Smooth muscle cell (in vitro differentiated cells): ENCODE measurements at regions not wholly inside any gene's neighbourhood (a gene's known extent, or its start where the extent isn't known, plus 50 kb on each side); places are given as distances from the start of the nearest gene placed in this dataset.

Experiments used
- DNase-seq: peaks from one replicate; lab custom pipeline; 2025; ENCODE audit not compliant: unreplicated experiment; lab: John Stamatoyannopoulos, UW
- H2AFZ ChIP-seq: fragments of 200-600 bp; sonication (generic); 2 replicates; pipeline ENCODE4 v1.6.0; 2016; ENCODE audit warnings: antibody characterized with exemption, low read depth, mild to moderate bottlenecking
- H3F3A ChIP-seq: fragments of 200-600 bp; sonication (generic); 2 replicates; pipeline ENCODE4 v1.6.0; 2017; ENCODE audit warnings: antibody characterized with exemption, low read depth
- H3K27ac ChIP-seq: fragments of 200-600 bp; sonication (generic); 2 replicates; pipeline ENCODE4 v1.5.1; 2016; ENCODE audit warnings: low read depth, mild to moderate bottlenecking
- H3K27me3 ChIP-seq: fragments of 200-600 bp; sonication (generic); 2 replicates; pipeline ENCODE4 v1.6.1; 2016; ENCODE audit warnings: low read depth, mild to moderate bottlenecking
- H3K36me3 ChIP-seq: fragments of 200-600 bp; sonication (generic); 2 replicates; pipeline ENCODE4 v1.5.1; 2016; ENCODE audit warnings: low read depth
- H3K4me1 ChIP-seq: fragments of 200-600 bp; sonication (generic); 2 replicates; pipeline ENCODE4 v1.5.1; 2016; ENCODE audit warnings: low read depth
- H3K4me2 ChIP-seq: fragments of 200-600 bp; sonication (generic); 2 replicates; pipeline ENCODE4 v1.6.0; 2016; ENCODE audit warnings: mild to moderate bottlenecking
- H3K4me3 ChIP-seq: fragments of 200-600 bp; sonication (generic); 2 replicates; pipeline ENCODE4 v1.5.1; 2016; ENCODE audit warnings: mild to moderate bottlenecking
- H3K79me2 ChIP-seq: fragments of 200-600 bp; sonication (generic); 2 replicates; pipeline ENCODE4 v1.6.0; 2016; ENCODE audit warnings: low read depth, mild to moderate bottlenecking
- H3K9ac ChIP-seq: fragments of 200-600 bp; sonication (generic); 2 replicates; pipeline ENCODE4 v1.6.0; 2016; ENCODE audit warnings: low read depth
- H3K9me3 ChIP-seq: fragments of 200-600 bp; sonication (generic); replicated peaks from 2 replicates; pipeline ENCODE4 v1.5.1; 2016; ENCODE audit warnings: low read depth
- H4K20me1 ChIP-seq: fragments of 200-600 bp; sonication (generic); 2 replicates; pipeline ENCODE4 v1.6.0; 2016; ENCODE audit warnings: low read depth
- CTCF ChIP-seq: fragments of 200-600 bp; sonication (generic); IDR thresholded peaks from 2 replicates; pipeline ENCODE4 v1.5.1; 2017; ENCODE audit warnings: borderline replicate concordance, mild to moderate bottlenecking, antibody characterized with exemption; ENCODE audit not compliant: insufficient read depth, poor library complexity, severe bottlenecking
- WGBS: methylation state at CpG from one replicate; pipeline ENCODE4 v1.1.7; 2016; ENCODE audit warnings: low lambda C conversion rate; 5-methylcytosine and 5-hydroxymethylcytosine counted together

- TF ChIP-seq CTCF = no peak
- WGBS = 61% methylated on average over 3 of the region's 3 CpGs
- no peak overlapping the region for H3K9ac ChIP-seq
Measured at GRCh38 chr2:6425032-6425431, 440.7 kb downstream of the CMPK2 start.

GRCh38 chr2:6429210-6429986 lies 436.3 kb downstream of the CMPK2 start:
- Histone ChIP-seq H4K20me1 (no peaks in the 10 kb centered on the region), H3K4me2 (no peak overlapping the region), H3K27ac (no peak overlapping the region), H3K9ac (no peak overlapping the region), H3K4me3 (no peak overlapping the region), H3K27me3 (no peaks in the 10 kb centered on the region), H3K79me2 (no peaks in the 10 kb centered on the region), H3K36me3 (no peaks in the 10 kb centered on the region), H3K9me3 (no peaks in the 10 kb centered on the region), H2AFZ (peak overlapping the region; percentile 30), H3F3A (peaks cover 3% of the 10 kb centered on the region), H3K4me1 (peaks cover 5% of the 10 kb centered on the region)
- TF ChIP-seq CTCF = no peak
- WGBS = 84% methylated on average over 19 of the region's 19 CpGs
- DNase-seq = no peak

More at GRCh38 chr2:6425032-6425431, 440.7 kb downstream of the CMPK2 start:
- Histone ChIP-seq H3K27ac (peak overlapping the region; percentile 66), H3K27me3 (no peaks in the 10 kb centered on the region), H3K79me2 (no peaks in the 10 kb centered on the region), H3K4me2 (no peak overlapping the region), H4K20me1 (no peaks in the 10 kb centered on the region), H3K36me3 (no peaks in the 10 kb centered on the region), H2AFZ (no peak overlapping the region), H3K4me1 (peaks cover 7% of the 10 kb centered on the region), H3K9me3 (no peaks in the 10 kb centered on the region), H3F3A (peaks cover 3% of the 10 kb centered on the region), H3K4me3 (no peak overlapping the region)
- no peak for DNase-seq

GRCh38 chr2:6434438-6434837 lies 431.3 kb downstream of the CMPK2 start:
- Histone ChIP-seq H3K4me1 (no peaks in the 10 kb centered on the region), H3K9me3 (no peaks in the 10 kb centered on the region), H3K27me3 (no peaks in the 10 kb centered on the region), H2AFZ (peak overlapping the region; percentile 15), H3K4me2 (no peak overlapping the region), H4K20me1 (no peaks in the 10 kb centered on the region), H3K4me3 (no peak overlapping the region), H3K27ac (no peak overlapping the region), H3K9ac (no peak overlapping the region), H3F3A (no peaks in the 10 kb centered on the region), H3K79me2 (no peaks in the 10 kb centered on the region), H3K36me3 (no peaks in the 10 kb centered on the region)
- no peak for TF ChIP-seq CTCF
- WGBS = 65% methylated on average over 6 of the region's 6 CpGs
- DNase-seq = no peak

GRCh38 chr2:6441800-6442199 lies 423.9 kb downstream of the CMPK2 start:
- no peak overlapping the region for H3K9ac ChIP-seq
- peak overlapping the region; percentile 24 for H3K4me2 ChIP-seq
- no peaks in the 10 kb centered on the region for H3K9me3 ChIP-seq
- peaks cover 6% of the 10 kb centered on the region for H3K4me1 ChIP-seq
- no peaks in the 10 kb centered on the region for H3K27me3 ChIP-seq
- 53% methylated on average over 2 of the region's 2 CpGs for WGBS
- no peaks in the 10 kb centered on the region for H3K79me2 ChIP-seq
- H3K27ac ChIP-seq = no peak overlapping the region
- no peak for TF ChIP-seq CTCF
- no peak for DNase-seq
- peaks cover 6% of the 10 kb centered on the region for H3F3A ChIP-seq
- H3K4me3 ChIP-seq = no peak overlapping the region
- H4K20me1 ChIP-seq = no peaks in the 10 kb centered on the region
- H2AFZ ChIP-seq = no peak overlapping the region
- no peaks in the 10 kb centered on the region for H3K36me3 ChIP-seq
